ENCODE measurements at regions not wholly inside any gene's neighbourhood (a gene's known extent, or its start where the extent isn't known, plus 50 kb on each side); places are given as distances from the start of the nearest gene placed in this dataset.

GRCh38 chr5:38718771-38719391 lies 126.9 kb upstream of the OSMR start:
- TF ChIP-seq CTCF (IDR thresholded peaks at IDR 0.05) (no peak), POLR2AphosphoS5 (IDR thresholded peaks at IDR 0.05) (no peak)
